Adipocyte (in vitro differentiated cells): ENCODE measurements at regions not wholly inside any gene's neighbourhood (a gene's known extent, or its start where the extent isn't known, plus 50 kb on each side); places are given as distances from the start of the nearest gene placed in this dataset.
"Not testable (repeated sequence)": the region's sequence is repeated elsewhere in the genome, so short reads cannot be mapped to it uniquely, and the experiment has no call there.

Experiments
- DNase-seq: peaks from one replicate; pipeline ENCODE4 v3.0.0-alpha.2; 2015; ENCODE audit warnings: low read depth
- H3K27me3 ChIP-seq: replicated peaks from 2 replicates; pipeline ENCODE4 v1.7.0; 2013; ENCODE audit warnings: mild to moderate bottlenecking, low read length, moderate library complexity; ENCODE audit not compliant: control insufficient read depth, insufficient read depth
- H3K36me3 ChIP-seq: 2 replicates; pipeline ENCODE4 v1.7.0; 2013; ENCODE audit warnings: low read length, mild to moderate bottlenecking, moderate library complexity; ENCODE audit not compliant: control insufficient read depth, insufficient read depth, severe bottlenecking
- H3K4me1 ChIP-seq: 2 replicates; pipeline ENCODE4 v1.7.0; 2013; ENCODE audit warnings: mild to moderate bottlenecking, low read length, moderate library complexity; ENCODE audit not compliant: control insufficient read depth, insufficient read depth
- H3K4me3 ChIP-seq: 2 replicates; pipeline ENCODE4 v1.7.0; 2013; ENCODE audit warnings: mild to moderate bottlenecking, low read length, moderate library complexity
- H3K9ac ChIP-seq: 2 replicates; pipeline ENCODE4 v1.7.0; 2013; ENCODE audit warnings: mild to moderate bottlenecking, low read length, moderate library complexity
- H3K9me3 ChIP-seq: 2 replicates; pipeline ENCODE4 v1.7.0; 2013; ENCODE audit warnings: mild to moderate bottlenecking, low read length, moderate library complexity; ENCODE audit not compliant: control insufficient read depth

DNA sequence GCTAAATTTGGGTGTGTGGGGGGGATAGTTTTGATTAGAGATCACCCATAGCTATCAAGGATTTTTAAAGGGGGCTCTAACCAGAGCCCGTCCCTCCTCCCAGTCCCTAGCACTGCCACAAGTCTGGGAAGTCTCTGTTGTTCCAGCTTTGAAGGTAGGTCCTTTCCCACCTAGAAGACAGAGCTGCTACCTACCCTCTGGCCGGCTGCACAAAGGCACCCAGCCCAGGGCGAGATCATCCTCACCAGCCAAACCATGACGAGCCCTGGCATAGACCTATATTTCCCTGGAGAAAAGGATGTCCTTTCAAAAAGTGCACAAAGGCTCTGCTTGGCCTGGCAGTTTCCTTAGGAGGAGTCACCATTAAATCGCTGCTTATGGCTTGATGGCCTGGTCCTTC lies 147.8 kb downstream of the CYP26A1 start:
- peaks cover 10% of the 10 kb centered on the region for H3K9me3 ChIP-seq
- peaks cover 22% of the 10 kb centered on the region for H3K27me3 ChIP-seq
- H3K4me3 ChIP-seq: no peak overlapping the region
- H3K9ac ChIP-seq: no peak overlapping the region
- DNase-seq: no peak
- no peaks in the 10 kb centered on the region for H3K36me3 ChIP-seq
- H3K4me1 ChIP-seq: peaks cover 14% of the 10 kb centered on the region

DNA sequence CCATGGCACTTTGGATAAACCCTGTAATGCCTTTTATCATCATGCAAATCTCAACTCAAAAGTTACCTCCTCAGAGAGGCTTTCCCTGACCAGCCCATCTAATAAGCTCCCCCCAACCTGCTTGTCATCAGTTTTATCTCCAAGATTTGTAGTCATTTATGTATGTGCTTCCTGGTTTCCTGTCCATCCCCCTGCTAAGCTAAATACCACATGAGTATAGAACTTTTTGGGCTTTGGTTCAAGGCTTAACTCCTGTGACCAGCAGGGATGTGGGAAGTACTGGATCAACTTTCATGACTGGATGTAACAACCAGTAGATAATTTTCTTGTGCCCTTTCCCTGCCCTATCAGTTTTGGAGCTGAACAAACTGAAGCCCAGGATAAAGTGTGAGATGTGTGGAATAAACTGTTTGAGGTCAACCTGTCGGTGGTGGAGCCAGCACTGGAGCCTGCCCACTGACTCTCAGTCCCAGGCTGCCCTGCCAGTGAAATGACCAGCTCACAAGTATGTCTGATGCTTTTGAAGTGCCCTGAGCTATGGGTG lies 148.6 kb downstream of the CYP26A1 start:
- H3K9me3 ChIP-seq: peaks cover 10% of the 10 kb centered on the region
- H3K27me3 ChIP-seq: peaks cover 22% of the 10 kb centered on the region
- H3K9ac ChIP-seq: no peak overlapping the region
- DNase-seq: no peak
- peaks cover 14% of the 10 kb centered on the region for H3K4me1 ChIP-seq
- H3K4me3 ChIP-seq: no peak overlapping the region
- no peaks in the 10 kb centered on the region for H3K36me3 ChIP-seq

GRCh38 chr10:93222876-93223275 lies 149.2 kb downstream of the CYP26A1 start:
- no peak for DNase-seq
- Histone ChIP-seq H3K4me3 (no peak overlapping the region), H3K9me3 (peaks cover 10% of the 10 kb centered on the region), H3K9ac (no peak overlapping the region), H3K27me3 (peaks cover 22% of the 10 kb centered on the region), H3K4me1 (peaks cover 14% of the 10 kb centered on the region), H3K36me3 (no peaks in the 10 kb centered on the region)

DNA sequence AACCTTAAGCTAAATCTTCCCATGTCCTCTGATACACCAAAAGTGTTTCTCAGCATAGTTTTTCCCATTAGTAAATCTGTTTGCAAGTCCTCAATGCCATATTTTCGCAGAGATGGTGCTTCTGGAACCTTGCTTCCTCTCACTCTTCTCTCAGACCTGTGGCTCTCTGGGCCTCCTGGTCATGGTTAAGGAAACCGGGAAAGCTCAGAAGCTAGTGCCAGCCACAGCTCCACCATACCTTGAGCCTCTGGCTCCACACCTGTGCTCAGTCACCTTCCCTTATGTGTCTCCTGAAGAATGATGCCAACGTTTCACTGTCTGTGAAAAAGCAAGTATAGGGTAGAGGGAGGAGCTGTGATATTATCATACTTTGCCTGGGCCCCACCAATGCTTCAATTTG lies 149.6 kb downstream of the CYP26A1 start:
- DNase-seq: no peak
- Histone ChIP-seq H3K27me3 (peaks cover 22% of the 10 kb centered on the region), H3K36me3 (no peaks in the 10 kb centered on the region), H3K4me1 (peaks cover 10% of the 10 kb centered on the region), H3K9ac (no peak overlapping the region), H3K9me3 (peaks cover 10% of the 10 kb centered on the region), H3K4me3 (no peak overlapping the region)

GRCh38 chr10:93224005-93224779 lies 150.5 kb downstream of the CYP26A1 start:
- no peak for DNase-seq

GRCh38 chr10:93225938-93226337 lies 152.2 kb downstream of the CYP26A1 start:
- H3K4me3 ChIP-seq: no peak overlapping the region
- no peak for DNase-seq
- no peaks in the 10 kb centered on the region for H3K36me3 ChIP-seq
- peaks cover 6% of the 10 kb centered on the region for H3K4me1 ChIP-seq
- H3K9ac ChIP-seq: no peak overlapping the region
- H3K27me3 ChIP-seq: peaks cover 19% of the 10 kb centered on the region
- peaks cover 10% of the 10 kb centered on the region for H3K9me3 ChIP-seq

More at GRCh38 chr10:93224005-93224779, 150.5 kb downstream of the CYP26A1 start:
- Histone ChIP-seq H3K9me3 (peaks cover 10% of the 10 kb centered on the region), H3K27me3 (peaks cover 22% of the 10 kb centered on the region), H3K4me3 (no peak overlapping the region), H3K9ac (no peak overlapping the region), H3K4me1 (peaks cover 6% of the 10 kb centered on the region), H3K36me3 (no peaks in the 10 kb centered on the region)

GRCh38 chr10:93226619-93227018 lies 152.9 kb downstream of the CYP26A1 start:
- H3K9ac ChIP-seq: no peak overlapping the region
- peaks cover 6% of the 10 kb centered on the region for H3K4me1 ChIP-seq
- H3K4me3 ChIP-seq: no peak overlapping the region
- no peak for DNase-seq
- peaks cover 13% of the 10 kb centered on the region for H3K27me3 ChIP-seq
- peaks cover 10% of the 10 kb centered on the region for H3K9me3 ChIP-seq
- H3K36me3 ChIP-seq: no peaks in the 10 kb centered on the region

DNA sequence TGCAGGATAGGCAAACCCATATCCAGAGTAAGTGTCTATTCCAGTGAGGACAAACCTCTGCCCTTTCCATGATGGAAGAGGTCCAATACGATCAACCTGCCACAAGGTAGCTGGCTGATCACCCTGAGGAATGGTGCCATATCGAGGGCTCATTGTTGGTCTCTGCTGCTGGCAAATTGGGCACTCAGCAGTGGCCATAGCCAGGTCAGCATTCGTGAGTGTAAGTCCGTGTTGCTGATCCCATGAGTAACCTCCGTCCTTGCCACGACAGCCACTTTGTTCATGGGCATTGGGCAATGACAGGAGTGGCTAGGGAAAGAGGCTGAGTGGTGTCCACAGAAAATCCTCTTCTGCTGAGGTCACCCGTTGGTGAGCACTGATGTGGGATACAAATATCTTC lies 156.9 kb downstream of the CYP26A1 start:
- H3K9me3 ChIP-seq: peaks cover 13% of the 10 kb centered on the region
- H3K4me1 ChIP-seq, H3K27me3 ChIP-seq, DNase-seq, H3K9ac ChIP-seq, H3K4me3 ChIP-seq, H3K36me3 ChIP-seq: not testable (repeated sequence)

GRCh38 chr10:93232159-93232558 lies 158.5 kb downstream of the CYP26A1 start:
- not testable (repeated sequence) for DNase-seq, H3K36me3 ChIP-seq

GRCh38 chr10:93234940-93235339 lies 161.2 kb downstream of the CYP26A1 start:
- not testable (repeated sequence) for DNase-seq, H3K36me3 ChIP-seq, H3K9ac ChIP-seq, H3K27me3 ChIP-seq, H3K4me3 ChIP-seq
- Histone ChIP-seq H3K4me1 (peaks cover 23% of the 10 kb centered on the region), H3K9me3 (peaks cover 13% of the 10 kb centered on the region)

More at GRCh38 chr10:93232159-93232558, 158.5 kb downstream of the CYP26A1 start:
- not testable (repeated sequence) for H3K27me3 ChIP-seq, H3K4me3 ChIP-seq, H3K9ac ChIP-seq
- H3K4me1 ChIP-seq: peaks cover 15% of the 10 kb centered on the region
- H3K9me3 ChIP-seq: peaks cover 13% of the 10 kb centered on the region

- peak; percentile 17 for DNase-seq
- peaks cover 23% of the 10 kb centered on the region for H3K4me1 ChIP-seq
- H3K36me3 ChIP-seq: no peaks in the 10 kb centered on the region
- H3K9me3 ChIP-seq: peaks cover 13% of the 10 kb centered on the region
- no peak overlapping the region for H3K4me3 ChIP-seq
- no peak overlapping the region for H3K9ac ChIP-seq
- no peaks in the 10 kb centered on the region for H3K27me3 ChIP-seq
These were observed 162.0 kb downstream of the CYP26A1 start for GRCh38 chr10:93235686-93236085.
